HEK293T (cell line): ENCODE measurements at regions not wholly inside any gene's neighbourhood (a gene's known extent, or its start where the extent isn't known, plus 50 kb on each side); places are given as distances from the start of the nearest gene placed in this dataset.

Experiments
- ELF4 ChIP-seq: fragments of 450-650 bp; IDR thresholded peaks from 2 replicates; pipeline ENCODE4 v1.6.1; 2017; ENCODE audit warnings: antibody characterized with exemption
- FOXA1 ChIP-seq: fragments of 450-650 bp; IDR thresholded peaks from 2 replicates; pipeline ENCODE4 v1.6.1; 2016; ENCODE audit warnings: mild to moderate bottlenecking
- FOXK2 ChIP-seq: fragments of 450-650 bp; IDR thresholded peaks from 2 replicates; pipeline ENCODE4 v1.6.1; 2016; ENCODE audit warnings: mild to moderate bottlenecking
- FOXM1 ChIP-seq: fragments of 450-650 bp; IDR thresholded peaks from 2 replicates; pipeline ENCODE4 v1.6.1; 2017; ENCODE audit warnings: mild to moderate bottlenecking, borderline replicate concordance
- LEF1 ChIP-seq: fragments of 450-650 bp; IDR thresholded peaks from 2 replicates; pipeline ENCODE4 v1.6.1; 2017; ENCODE audit warnings: mild to moderate bottlenecking, borderline replicate concordance
- NFRKB ChIP-seq: fragments of 450-650 bp; IDR thresholded peaks from 2 replicates; pipeline ENCODE4 v1.6.1; 2016; ENCODE audit warnings: mild to moderate bottlenecking, moderate library complexity
- SP1 ChIP-seq: fragments of 450-650 bp; IDR thresholded peaks from 2 replicates; pipeline ENCODE4 v1.6.1; 2017
- SUZ12 ChIP-seq: fragments of 450-650 bp; IDR thresholded peaks from 2 replicates; pipeline ENCODE4 v1.6.1; 2016; ENCODE audit warnings: mild to moderate bottlenecking
- TARDBP ChIP-seq: fragments of 450-650 bp; IDR thresholded peaks from 2 replicates; pipeline ENCODE4 v1.6.1; 2016
- TF ChIP-seq, protein P1 (sequence below): fragments of 450-650 bp; IDR thresholded peaks from 2 replicates; pipeline ENCODE4 v1.6.1; 2016

DNA sequence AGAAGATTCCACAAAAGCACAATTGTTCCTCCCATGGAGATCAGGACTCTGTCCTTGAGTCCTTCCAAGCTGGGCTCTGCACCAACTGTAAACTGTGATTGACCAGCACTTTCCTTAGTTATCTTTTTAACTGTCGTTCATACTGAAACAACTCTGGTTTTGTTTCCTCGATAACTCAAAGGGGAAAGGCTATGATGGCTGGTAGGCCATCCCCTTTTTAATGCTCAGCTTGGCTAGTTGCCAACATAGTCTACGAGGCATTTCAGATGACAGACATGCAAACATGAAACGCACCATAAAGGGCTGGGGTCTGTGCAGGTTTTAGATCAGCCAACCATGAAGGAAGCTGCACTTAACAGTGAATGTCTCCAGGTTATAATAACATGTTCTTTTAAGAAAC is 497.1 kb upstream of the ARID1B start:
- TF ChIP-seq SP1 (no peak), LEF1 (no peak), SUZ12 (no peak), TARDBP (no peak), FOXM1 (no peak), NFRKB (no peak), ELF4 (no peak), FOXK2 (no peak), FOXA1 (no peak)
- TF ChIP-seq, protein P1, sequence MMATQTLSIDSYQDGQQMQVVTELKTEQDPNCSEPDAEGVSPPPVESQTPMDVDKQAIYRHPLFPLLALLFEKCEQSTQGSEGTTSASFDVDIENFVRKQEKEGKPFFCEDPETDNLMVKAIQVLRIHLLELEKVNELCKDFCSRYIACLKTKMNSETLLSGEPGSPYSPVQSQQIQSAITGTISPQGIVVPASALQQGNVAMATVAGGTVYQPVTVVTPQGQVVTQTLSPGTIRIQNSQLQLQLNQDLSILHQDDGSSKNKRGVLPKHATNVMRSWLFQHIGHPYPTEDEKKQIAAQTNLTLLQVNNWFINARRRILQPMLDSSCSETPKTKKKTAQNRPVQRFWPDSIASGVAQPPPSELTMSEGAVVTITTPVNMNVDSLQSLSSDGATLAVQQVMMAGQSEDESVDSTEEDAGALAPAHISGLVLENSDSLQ, result no peak
